HepG2 (cell line): ENCODE measurements at regions not wholly inside any gene's neighbourhood (a gene's known extent, or its start where the extent isn't known, plus 50 kb on each side); places are given as distances from the start of the nearest gene placed in this dataset.

Experiments
- ATAC-seq: fragments of 200-7000 bp; cut with Tn5 transposase; 3 replicates; pipeline ENCODE4 v1.9.1; 2020; ENCODE audit warnings: mild to moderate bottlenecking, moderate library complexity
- BruUV-seq: library from RNA; stranded (reverse); fragments of 400-500 nt; replicated peaks from 2 replicates; lab custom pipeline; 2021; lab: Mats Ljungman, UMichigan
- CTCF ChIA-PET: fragments of 300-600 bp; formaldehyde crosslinking; extraction: SDS; loops from one replicate; lab custom pipeline; 2021; ENCODE audit warnings: low total read pairs, inconsistent platforms, low intra/inter-chr PET ratio; lab: Yijun Ruan, JAX
- POLR2A ChIA-PET: fragments of 350-600 bp; sonication (Branson Sonifier 250); formaldehyde crosslinking; loops from one replicate; lab custom pipeline; 2020; ENCODE audit warnings: antibody characterized with exemption, inconsistent platforms; lab: Yijun Ruan, JAX
- DNase-seq: peaks from one replicate; pipeline ENCODE4 v3.0.0-alpha.2; 2015; ENCODE audit warnings: low spot score
- FAIRE-seq: peaks from 3 replicates; lab custom pipeline; 2011; peaks lifted over from hg19 to GRCh38; lab: Jason Lieb, UNC
- H2AFZ ChIP-seq: one replicate; pipeline ENCODE4 v1.6.1; 2011; ENCODE audit warnings: low read length, inconsistent platforms
- H3K27ac ChIP-seq: fragments of 300-600 bp; 3 replicates; pipeline ENCODE4 v1.8.0; 2011; ENCODE audit warnings: mixed run types, mild to moderate bottlenecking, mixed read lengths, low read length, inconsistent platforms; ENCODE audit not compliant: insufficient read depth; ENCODE audit errors: extremely low read length
- H3K27me3 ChIP-seq, 2 experiments: fragments of 200-600 bp in 1 of 2; 2 replicates in 1 of 2; 3 replicates in 1 of 2; pipeline versions ENCODE4 v1.6.0 to v1.8.0; 2011; ENCODE audit warnings: low read length in 2 of 2, mild to moderate bottlenecking in 2 of 2, moderate library complexity in 2 of 2, inconsistent platforms in 1 of 2; ENCODE audit not compliant: insufficient read depth in 2 of 2, control insufficient read depth in 1 of 2
- H3K36me3 ChIP-seq, 2 experiments: fragments of 200-600 bp in 1 of 2; replicated peaks in 1 of 2; 2 replicates in 1 of 2; 3 replicates in 1 of 2; pipeline versions ENCODE4 v1.5.1 to v1.8.0; 2011; ENCODE audit warnings: low read length in 2 of 2, inconsistent platforms in 1 of 2; ENCODE audit not compliant: insufficient read depth in 2 of 2, control insufficient read depth in 1 of 2
- H3K4me1 ChIP-seq: 2 replicates; pipeline ENCODE4 v1.5.1; 2012; ENCODE audit warnings: low read length, inconsistent platforms; ENCODE audit not compliant: insufficient read depth
- H3K4me2 ChIP-seq: 2 replicates; pipeline ENCODE4 v1.6.0; 2011; ENCODE audit warnings: low read depth, low read length, inconsistent platforms
- H3K4me3 ChIP-seq, 3 experiments: fragments of 200-600 bp in 1 of 3; sonication (generic), shearing (Covaris generic) in 1 of 3; replicated peaks in 1 of 3; 2 replicates each; pipeline ENCODE4 v1.5.1; 2011 to 2016; ENCODE audit warnings: low read length in 3 of 3, inconsistent platforms in 2 of 3, low read depth in 2 of 3, mild to moderate bottlenecking in 2 of 3, control low read depth in 1 of 3, mixed read lengths in 1 of 3; ENCODE audit not compliant: insufficient read depth in 1 of 3
- H3K79me2 ChIP-seq: one replicate; pipeline ENCODE4 v1.6.1; 2011; ENCODE audit warnings: low read length, inconsistent platforms; ENCODE audit not compliant: insufficient read depth
- H3K9ac ChIP-seq: 2 replicates; pipeline ENCODE4 v1.6.0; 2011; ENCODE audit warnings: mild to moderate bottlenecking, low read depth, low read length, inconsistent platforms; ENCODE audit not compliant: insufficient read depth
- H3K9me3 ChIP-seq: 2 replicates; pipeline ENCODE4 v1.5.1; 2012; ENCODE audit warnings: mild to moderate bottlenecking, low read length
- H4K20me1 ChIP-seq: 2 replicates; pipeline ENCODE4 v1.6.0; 2011; ENCODE audit warnings: inconsistent platforms, mild to moderate bottlenecking, low read length, moderate library complexity; ENCODE audit not compliant: insufficient read depth
- CREB1 ChIP-seq, 2 experiments: fragments of 450-650 bp in 1 of 2; IDR thresholded peaks; 2 replicates each; pipeline ENCODE4 v1.6.1; 2016 to 2017; ENCODE audit warnings: control low read depth in 1 of 2, mild to moderate bottlenecking in 1 of 2, missing compliant biosample characterization in 1 of 2, missing genetic modification characterization in 1 of 2
- HDAC1 ChIP-seq: sonication (generic); formaldehyde crosslinking; IDR thresholded peaks from 2 replicates; pipeline ENCODE4 v1.5.1; 2020; ENCODE audit warnings: mild to moderate bottlenecking, missing genetic modification reagents
- RFX1 ChIP-seq: fragments of 450-650 bp; IDR thresholded peaks from 2 replicates; pipeline ENCODE4 v1.6.1; 2017
- ZNF329 ChIP-seq: sonication (generic); formaldehyde crosslinking; IDR thresholded peaks from 2 replicates; pipeline ENCODE4 v1.9.0; 2021; ENCODE audit warnings: low read depth, mild to moderate bottlenecking, missing genetic modification reagents
- ZNF713 ChIP-seq: sonication (generic); formaldehyde crosslinking; IDR thresholded peaks from 2 replicates; pipeline ENCODE4 v1.4.0; 2020; ENCODE audit warnings: mild to moderate bottlenecking, missing genetic modification reagents
- ZNF768 ChIP-seq: sonication (generic); formaldehyde crosslinking; IDR thresholded peaks from 2 replicates; pipeline ENCODE4 v1.4.0; 2020; ENCODE audit warnings: missing genetic modification reagents
- ZNF83 ChIP-seq: sonication (generic); formaldehyde crosslinking; IDR thresholded peaks from 2 replicates; pipeline ENCODE4 v1.4.0; 2020; ENCODE audit warnings: missing genetic modification reagents, mild to moderate bottlenecking, borderline replicate concordance
- WGBS: methylation state at CpG from one replicate; pipeline ENCODE4 v1.1.6; 2017; ENCODE audit warnings: low lambda C conversion rate; 5-methylcytosine and 5-hydroxymethylcytosine counted together
- in situ Hi-C: cut with HindIII; loops from 2 replicates; pipeline ENCODE4 v1.10.0; 2017; ENCODE audit warnings: low pct_unique_long_range_greater_than_20kb; ENCODE audit not compliant: extremely low pct_ligation_motif_present
- intact Hi-C: fragments of 100-400 bp; cut with micrococcal nuclease; formaldehyde crosslinking; loops from one replicate; pipeline ENCODE4 v1.10.0; 2022; ENCODE audit not compliant: unreplicated experiment
- TF ChIP-seq, protein P1 (sequence below): sonication (generic); formaldehyde crosslinking; IDR thresholded peaks from 2 replicates; pipeline ENCODE4 v1.9.0; 2022; ENCODE audit warnings: missing genetic modification reagents, mild to moderate bottlenecking, borderline replicate concordance
- TF ChIP-seq, protein P2 (sequence below): sonication (generic); formaldehyde crosslinking; IDR thresholded peaks from 2 replicates; pipeline ENCODE4 v1.4.0; 2020; ENCODE audit warnings: missing genetic modification reagents, borderline replicate concordance

DNA sequence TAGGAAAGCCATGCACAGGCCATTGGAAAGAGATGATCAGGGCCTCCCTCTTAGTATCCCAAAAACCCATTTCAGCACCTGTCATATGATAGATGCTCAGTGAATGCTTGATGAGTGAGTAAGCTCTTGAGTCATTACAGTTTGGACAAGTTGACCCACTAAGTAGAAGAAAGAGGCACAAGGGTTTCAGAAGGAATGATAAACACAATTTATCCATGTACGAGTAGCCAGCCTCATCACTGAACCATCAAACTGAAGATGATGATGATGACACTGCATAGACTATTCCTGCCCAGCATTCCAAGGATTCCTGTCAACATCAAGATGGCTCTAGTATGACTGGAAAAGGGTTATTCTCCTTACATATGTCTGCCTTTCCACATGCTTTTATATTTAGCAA, 596.0 kb downstream of the BCL11A start:
- 0% methylated on average over 1 of the region's 1 CpG for WGBS
- no peak for TF ChIP-seq ZNF713 (CRISPR knock-in tag)
- TF ChIP-seq, protein P1, sequence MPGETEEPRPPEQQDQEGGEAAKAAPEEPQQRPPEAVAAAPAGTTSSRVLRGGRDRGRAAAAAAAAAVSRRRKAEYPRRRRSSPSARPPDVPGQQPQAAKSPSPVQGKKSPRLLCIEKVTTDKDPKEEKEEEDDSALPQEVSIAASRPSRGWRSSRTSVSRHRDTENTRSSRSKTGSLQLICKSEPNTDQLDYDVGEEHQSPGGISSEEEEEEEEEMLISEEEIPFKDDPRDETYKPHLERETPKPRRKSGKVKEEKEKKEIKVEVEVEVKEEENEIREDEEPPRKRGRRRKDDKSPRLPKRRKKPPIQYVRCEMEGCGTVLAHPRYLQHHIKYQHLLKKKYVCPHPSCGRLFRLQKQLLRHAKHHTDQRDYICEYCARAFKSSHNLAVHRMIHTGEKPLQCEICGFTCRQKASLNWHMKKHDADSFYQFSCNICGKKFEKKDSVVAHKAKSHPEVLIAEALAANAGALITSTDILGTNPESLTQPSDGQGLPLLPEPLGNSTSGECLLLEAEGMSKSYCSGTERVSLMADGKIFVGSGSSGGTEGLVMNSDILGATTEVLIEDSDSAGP (CRISPR knock-in tag) = no peak
- TF ChIP-seq ZNF83 (CRISPR knock-in tag) = no peak
- no peak for TF ChIP-seq RFX1
- TF ChIP-seq ZNF768 = no peak
- TF ChIP-seq HDAC1 (CRISPR knock-in tag) = no peak
- TF ChIP-seq, protein P2, sequence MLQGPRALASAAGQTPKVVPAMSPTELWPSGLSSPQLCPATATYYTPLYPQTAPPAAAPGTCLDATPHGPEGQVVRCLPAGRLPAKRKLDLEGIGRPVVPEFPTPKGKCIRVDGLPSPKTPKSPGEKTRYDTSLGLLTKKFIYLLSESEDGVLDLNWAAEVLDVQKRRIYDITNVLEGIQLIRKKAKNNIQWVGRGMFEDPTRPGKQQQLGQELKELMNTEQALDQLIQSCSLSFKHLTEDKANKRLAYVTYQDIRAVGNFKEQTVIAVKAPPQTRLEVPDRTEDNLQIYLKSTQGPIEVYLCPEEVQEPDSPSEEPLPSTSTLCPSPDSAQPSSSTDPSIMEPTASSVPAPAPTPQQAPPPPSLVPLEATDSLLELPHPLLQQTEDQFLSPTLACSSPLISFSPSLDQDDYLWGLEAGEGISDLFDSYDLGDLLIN (CRISPR knock-in tag) = no peak
- TF ChIP-seq ZNF329 (CRISPR knock-in tag) = no peak
- TF ChIP-seq CREB1 (IDR thresholded peaks at IDR 0.05) = peak; percentile 54
- TF ChIP-seq CREB1 (CRISPR knock-in tag; IDR thresholded peaks at IDR 0.05) = no peak
- CTCF ChIA-PET = no interaction called here

More for the DNA sequence above, 596.0 kb downstream of the BCL11A start:
- Histone ChIP-seq H3K4me1 (no peaks in the 10 kb centered on the region), H3K27ac (no peak overlapping the region), H3K27me3 (no peaks in the 10 kb centered on the region), H3K4me3 (no peak overlapping the region), H2AFZ (no peak overlapping the region), H3K36me3 (no peaks in the 10 kb centered on the region), H3K4me2 (no peak overlapping the region), H3K9ac (no peak overlapping the region), H4K20me1 (no peaks in the 10 kb centered on the region), H3K79me2 (no peaks in the 10 kb centered on the region), H3K9me3 (no peaks in the 10 kb centered on the region)
- no TSS peak for BruUV-seq
- no peak for ATAC-seq
- intact Hi-C loops = no loop called here
- DNase-seq = no peak
- in situ Hi-C loops = no loop called here
- FAIRE-seq = no peak
- POLR2A ChIA-PET = no interaction called here
